T follicular helper cell (primary cell): ENCODE measurements at regions not wholly inside any gene's neighbourhood (a gene's known extent, or its start where the extent isn't known, plus 50 kb on each side); places are given as distances from the start of the nearest gene placed in this dataset.
"Not testable (repeated sequence)": the region's sequence is repeated elsewhere in the genome, so short reads cannot be mapped to it uniquely, and the experiment has no call there.

ENCODE experiments used
- DNase-seq: peaks from one replicate; pipeline ENCODE4 v3.0.0-alpha.2; 2020; ENCODE audit warnings: low read depth

DNA sequence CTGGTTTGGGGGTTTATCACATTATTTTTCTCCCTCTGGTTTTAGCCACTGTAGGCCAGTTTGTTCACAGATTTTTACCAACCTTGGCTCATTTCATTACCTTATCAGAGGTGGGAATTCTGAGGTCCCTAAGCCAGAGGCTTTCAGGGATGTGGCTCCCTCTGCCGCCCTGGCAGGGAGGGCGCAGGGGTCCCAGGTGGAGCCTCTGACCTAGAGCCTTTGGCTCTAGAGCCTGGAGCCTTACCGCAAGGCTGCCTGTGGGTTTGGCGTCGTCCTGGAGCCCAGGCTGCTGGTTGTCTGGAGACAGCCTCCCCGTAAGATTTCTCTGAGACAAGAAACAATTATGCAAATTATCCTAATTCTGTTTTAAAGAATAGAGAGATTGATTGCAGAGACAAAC is 188.0 kb downstream of the LMLN start:
- DNase-seq = not testable (repeated sequence)

DNA sequence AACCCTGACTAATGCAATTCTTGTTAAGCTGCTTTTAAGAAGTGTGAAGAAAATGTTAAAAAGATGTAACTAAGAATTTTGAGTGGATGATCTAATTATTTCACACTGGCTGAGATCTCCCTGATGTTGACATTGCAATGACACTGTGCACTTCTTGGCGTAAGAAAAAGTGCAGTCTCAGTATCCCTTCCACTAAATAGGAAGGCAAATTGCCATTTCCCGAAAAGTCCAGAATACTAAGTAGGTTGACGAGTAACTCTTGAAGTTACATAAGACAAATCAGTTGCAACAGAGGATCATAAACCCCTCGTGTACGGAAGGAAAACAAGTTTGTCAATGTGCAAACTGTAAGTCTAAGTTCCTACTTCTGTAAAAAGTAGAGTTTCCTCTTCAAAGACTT is 189.9 kb downstream of the LMLN start:
- DNase-seq = not testable (repeated sequence)

- not testable (repeated sequence) for DNase-seq
These were observed 191.8 kb downstream of the LMLN start for GRCh38 chr3:198151867-198152266.

DNA sequence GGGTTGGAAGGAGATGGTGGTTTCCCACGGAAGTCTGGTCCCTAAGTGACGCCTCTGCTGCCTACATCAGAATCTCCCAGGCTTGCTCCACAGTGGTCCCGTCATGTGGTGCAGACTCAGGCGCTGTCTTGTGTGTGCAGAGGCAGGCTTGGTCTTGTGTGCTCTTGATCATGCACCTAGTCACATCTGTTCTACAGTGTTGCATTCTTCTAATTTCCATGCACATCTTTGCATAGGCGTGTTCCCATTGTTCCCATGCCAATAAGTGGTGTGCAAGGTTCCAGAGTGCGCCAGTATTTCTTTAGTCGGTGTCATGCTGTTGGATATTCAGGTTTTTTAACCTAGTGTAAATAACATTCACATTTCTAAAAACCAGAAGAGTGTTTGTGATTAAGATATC is 195.8 kb downstream of the LMLN start:
- DNase-seq = not testable (repeated sequence)

GRCh38 chr3:198157231-198157868 is 197.3 kb downstream of the LMLN start:
- DNase-seq = not testable (repeated sequence)

DNA sequence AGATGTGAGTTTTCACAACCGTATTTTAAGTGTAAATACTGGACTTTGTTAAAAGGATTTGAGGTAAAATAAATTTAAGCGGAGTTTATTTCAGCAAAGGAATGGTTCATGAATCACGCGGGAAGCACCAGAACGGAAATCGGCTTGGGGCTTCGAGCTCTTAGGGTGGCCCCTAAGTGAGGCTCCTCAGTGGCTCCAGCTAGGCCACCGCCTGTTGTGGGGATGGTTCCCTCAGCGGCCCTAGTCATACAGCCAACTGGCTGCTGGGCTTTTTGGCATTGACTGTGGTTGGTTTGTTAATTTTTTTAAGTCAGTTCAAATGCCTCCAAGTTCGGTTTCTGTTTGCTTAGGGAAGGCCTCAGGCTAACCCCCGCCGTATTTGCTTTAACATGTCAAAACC is 198.0 kb downstream of the LMLN start:
- not testable (repeated sequence) for DNase-seq

DNA sequence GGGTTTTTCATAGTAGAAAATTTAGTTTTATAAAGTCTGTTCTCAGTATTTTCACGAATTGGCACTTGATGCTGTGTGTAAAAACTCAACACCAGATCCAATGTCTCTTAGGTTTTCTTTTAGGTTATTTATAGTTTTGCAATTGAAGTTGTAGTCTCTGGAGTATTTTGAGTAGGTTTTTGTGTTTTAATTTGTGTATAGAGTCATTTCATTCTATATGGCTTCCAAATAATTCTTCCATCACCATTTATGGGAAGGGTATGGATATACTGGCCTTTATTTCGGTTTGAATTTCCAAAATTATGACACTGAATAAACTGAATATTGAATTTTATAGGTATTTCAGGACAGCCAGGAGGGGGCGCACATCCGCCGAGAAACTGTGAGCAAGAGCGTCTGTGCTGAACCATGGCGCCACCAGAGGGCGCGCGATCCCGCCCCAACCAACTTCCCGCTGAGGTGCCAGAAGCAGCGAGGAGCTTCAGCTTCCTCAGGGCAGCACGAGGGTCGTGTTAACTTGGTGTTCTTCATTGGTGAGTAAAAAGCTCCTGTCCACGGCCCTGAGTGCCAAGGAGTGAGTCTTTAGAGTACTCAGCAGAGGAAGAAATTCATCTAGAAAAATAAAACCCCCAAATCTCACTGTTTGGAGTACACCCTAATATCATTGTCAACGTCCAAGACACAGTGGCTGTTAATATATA is 207.5 kb downstream of the LMLN start:
- peak; percentile 47 for DNase-seq

DNA sequence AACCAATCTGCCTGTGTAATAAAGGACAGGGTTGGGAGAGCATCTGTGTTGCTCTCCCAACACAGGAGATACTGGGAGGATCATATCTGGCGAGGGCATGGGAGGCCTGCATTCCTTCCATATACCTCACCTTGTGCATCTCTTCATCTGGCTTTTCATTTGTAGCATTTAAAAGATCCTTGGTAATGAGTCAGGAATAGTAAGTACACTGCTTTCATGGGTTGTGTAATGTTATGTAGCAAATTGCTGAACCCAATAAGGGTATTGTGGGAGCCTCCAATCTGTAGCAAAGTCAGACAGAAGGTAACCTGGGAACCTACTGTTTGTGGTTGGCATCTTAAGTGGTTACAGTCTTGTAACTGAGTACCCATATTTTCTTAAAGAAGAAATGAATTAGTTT is 210.8 kb downstream of the LMLN start:
- DNase-seq = not testable (repeated sequence)

- not testable (repeated sequence) for DNase-seq
These were observed 213.1 kb downstream of the LMLN start for GRCh38 chr3:198173080-198173479.

GRCh38 chr3:198173929-198174574 is 214.0 kb downstream of the LMLN start:
- not testable (repeated sequence) for DNase-seq
